ENCODE measurements at regions not wholly inside any gene's neighbourhood (a gene's known extent, or its start where the extent isn't known, plus 50 kb on each side); places are given as distances from the start of the nearest gene placed in this dataset.

- DNase-seq, result no peak
- intact Hi-C loops (cut with DNase I), result no loop called here
These were observed 124.0 kb upstream of the CPM start for GRCh38 chr12:69056743-69057515.

- DNase-seq, result no peak
- intact Hi-C loops (cut with DNase I), result no loop called here
These were observed 124.8 kb upstream of the CPM start for GRCh38 chr12:69057742-69058141.

- intact Hi-C loops (cut with DNase I), result no loop called here
- DNase-seq, result no peak
These were observed 126.8 kb upstream of the CPM start for GRCh38 chr12:69059465-69060457.

GRCh38 chr12:69061574-69061973 is 128.6 kb upstream of the CPM start:
- intact Hi-C loops (cut with DNase I), result no loop called here
- DNase-seq, result no peak

GRCh38 chr12:69062621-69063237 is 129.8 kb upstream of the CPM start:
- intact Hi-C loops (cut with DNase I), result no loop called here
- DNase-seq, result peak in 13 of 42 donors; percentile 3 to 69 (median 26)

GRCh38 chr12:69064734-69065443 is 131.9 kb upstream of the CPM start:
- intact Hi-C loops (cut with DNase I), result loop anchor here (5.0 kb wide), 1 partner anchor 198 kb away; no protein-coding TSS in a partner anchor
- DNase-seq, result no peak

- no peak for DNase-seq
- intact Hi-C loops (cut with DNase I), result loop anchor here (5.0 kb wide), 1 partner anchor 198 kb away; no protein-coding TSS in a partner anchor
These were observed 132.8 kb upstream of the CPM start for GRCh38 chr12:69065775-69066174.

GRCh38 chr12:69066492-69067373 is 133.8 kb upstream of the CPM start:
- DNase-seq, result peak in 6 of 42 donors; percentile 7 to 49 (median 20)
- intact Hi-C loops (cut with DNase I), result loop anchor here (5.0 kb wide), 1 partner anchor 199 kb away; no protein-coding TSS in a partner anchor

- no peak for DNase-seq
- intact Hi-C loops (cut with DNase I), result loop anchor here (5.0 kb wide), 1 partner anchor 200 kb away; no protein-coding TSS in a partner anchor
These were observed 134.7 kb upstream of the CPM start for GRCh38 chr12:69067713-69068112.

- intact Hi-C loops (cut with DNase I), result loop anchor here (5.0 kb wide), 1 partner anchor 201 kb away; no protein-coding TSS in a partner anchor
- no peak for DNase-seq
These were observed 135.5 kb upstream of the CPM start for GRCh38 chr12:69068448-69068847.

- intact Hi-C loops (cut with DNase I), result loop anchor here (5.0 kb wide), 1 partner anchor 202 kb away; no protein-coding TSS in a partner anchor
- DNase-seq, result no peak
These were observed 136.5 kb upstream of the CPM start for GRCh38 chr12:69069479-69069878.

GRCh38 chr12:69070319-69071090 is 137.5 kb upstream of the CPM start:
- peak; percentile 39 to 93 (median 80) for DNase-seq
- intact Hi-C loops (cut with DNase I), result no loop called here

GRCh38 chr12:69071091-69071370 is 138.1 kb upstream of the CPM start:
- intact Hi-C loops (cut with DNase I), result no loop called here
- no peak for DNase-seq

GRCh38 chr12:69073035-69073434 is 140.1 kb upstream of the CPM start:
- DNase-seq, result no peak
- intact Hi-C loops (cut with DNase I), result no loop called here

GRCh38 chr12:69074556-69075349 is 141.8 kb upstream of the CPM start:
- DNase-seq, result no peak
- intact Hi-C loops (cut with DNase I), result no loop called here

GRCh38 chr12:69083689-69084088 is 150.7 kb upstream of the CPM start:
- intact Hi-C loops (cut with DNase I), result no loop called here
- DNase-seq, result no peak

Measured in head of caudate nucleus (tissue), 42 donors.